Endothelial cell of umbilical vein (primary cell): ENCODE measurements at regions not wholly inside any gene's neighbourhood (a gene's known extent, or its start where the extent isn't known, plus 50 kb on each side); places are given as distances from the start of the nearest gene placed in this dataset.

Experiments used
- BruUV-seq: library from RNA; stranded (reverse); fragments of 400-500 nt; replicated peaks from 2 replicates; lab custom pipeline; 2021; lab: Mats Ljungman, UMichigan
- CTCF ChIA-PET: fragments of 300-600, 350-600 bp; sonication (Branson Sonifier 250); formaldehyde crosslinking; loops from one replicate; lab custom pipeline; 2021; ENCODE audit warnings: antibody characterized with exemption, inconsistent platforms; lab: Charles Lee
- POLR2A ChIA-PET: fragments of 300-600, 350-600 bp; sonication (Branson Sonifier 250); formaldehyde crosslinking; loops from one replicate; lab custom pipeline; 2021; ENCODE audit warnings: antibody characterized with exemption, inconsistent platforms; lab: Charles Lee
- DNase-seq: peaks from one replicate; pipeline ENCODE4 v3.0.0-alpha.2; 2011; ENCODE audit warnings: low read depth, low spot score
- FAIRE-seq: peaks from 2 replicates; lab custom pipeline; 2011; peaks lifted over from hg19 to GRCh38; lab: Jason Lieb, UNC
- H2AFZ ChIP-seq: 2 replicates; pipeline ENCODE4 v1.6.0; 2012; ENCODE audit warnings: low read depth, low read length, control low read depth, inconsistent platforms
- H3K27ac ChIP-seq: 2 replicates; pipeline ENCODE4 v1.5.1; 2011; ENCODE audit warnings: low read depth, mild to moderate bottlenecking, control low read depth, low read length, moderate library complexity; ENCODE audit not compliant: insufficient read depth
- H3K27me3 ChIP-seq, 2 experiments: 2 replicates each; pipeline versions ENCODE4 v1.6.0 to v1.6.1; 2011; ENCODE audit warnings: low read length in 2 of 2, mixed read lengths in 1 of 2; ENCODE audit not compliant: control insufficient read depth in 2 of 2, insufficient read depth in 2 of 2
- H3K36me3 ChIP-seq, 2 experiments: 2 replicates in 1 of 2; 3 replicates in 1 of 2; pipeline ENCODE4 v1.5.1; 2011; ENCODE audit warnings: low read length in 2 of 2, mild to moderate bottlenecking in 1 of 2, moderate library complexity in 1 of 2; ENCODE audit not compliant: control insufficient read depth in 2 of 2, insufficient read depth in 2 of 2; ENCODE audit errors: extremely low read depth in 1 of 2
- H3K4me1 ChIP-seq: 3 replicates; pipeline ENCODE4 v1.5.1; 2011; ENCODE audit warnings: mild to moderate bottlenecking, low read length; ENCODE audit not compliant: control insufficient read depth, insufficient read depth; ENCODE audit errors: extremely low read depth
- H3K4me2 ChIP-seq: 2 replicates; pipeline ENCODE4 v1.6.1; 2011; ENCODE audit warnings: low read length, control low read depth, mixed read lengths; ENCODE audit not compliant: insufficient read depth
- H3K4me3 ChIP-seq, 3 experiments: fragments of 200-600 bp in 1 of 3; sonication (generic), shearing (Covaris generic) in 1 of 3; replicated peaks in 1 of 3; 2 replicates each; pipeline ENCODE4 v1.5.1; 2011 to 2016; ENCODE audit warnings: control low read depth in 3 of 3, low read length in 3 of 3, mild to moderate bottlenecking in 2 of 3, inconsistent platforms in 1 of 3, low read depth in 1 of 3, moderate library complexity in 1 of 3; ENCODE audit not compliant: insufficient read depth in 1 of 3
- H3K79me2 ChIP-seq: 2 replicates; pipeline ENCODE4 v1.6.0; 2012; ENCODE audit warnings: low read length, inconsistent platforms; ENCODE audit not compliant: control insufficient read depth, insufficient read depth
- H3K9ac ChIP-seq: replicated peaks from 2 replicates; pipeline ENCODE3; 2011; ENCODE audit warnings: low read length, control low read depth; ENCODE audit not compliant: insufficient read depth; ENCODE audit errors: extremely low read depth
- H3K9me1 ChIP-seq: replicated peaks from 3 replicates; pipeline ENCODE4 v1.6.0; 2011; ENCODE audit warnings: mild to moderate bottlenecking, low read length; ENCODE audit not compliant: control insufficient read depth, insufficient read depth; ENCODE audit errors: extremely low read depth
- H3K9me3 ChIP-seq: replicated peaks from 2 replicates; pipeline ENCODE4 v1.5.1; 2012; ENCODE audit warnings: low read length, inconsistent platforms; ENCODE audit not compliant: control insufficient read depth, insufficient read depth
- H4K20me1 ChIP-seq: replicated peaks from 2 replicates; pipeline ENCODE3; 2011; ENCODE audit warnings: mild to moderate bottlenecking, low read length; ENCODE audit not compliant: control insufficient read depth, insufficient read depth; ENCODE audit errors: extremely low read depth
- CTCF ChIP-seq, 2 donors: IDR thresholded peaks; 1 replicate in 1 of 2; 2 replicates in 1 of 2; pipeline ENCODE4 v1.5.1; 2011; ENCODE audit warnings: low read length in 2 of 2, mild to moderate bottlenecking in 2 of 2, moderate library complexity in 2 of 2, control low read depth in 1 of 2, inconsistent platforms in 1 of 2, low read depth in 1 of 2; ENCODE audit not compliant: insufficient read depth in 1 of 2; ENCODE audit errors: extremely low read depth in 1 of 2
- EZH2 ChIP-seq: IDR thresholded peaks from 2 replicates; pipeline ENCODE4 v1.6.1; 2012; ENCODE audit warnings: borderline replicate concordance, low read depth, mild to moderate bottlenecking, moderate library complexity, low read length, inconsistent platforms; ENCODE audit not compliant: severe bottlenecking
- FOS ChIP-seq: IDR thresholded peaks from 2 replicates; pipeline ENCODE4 v1.6.1; 2011; ENCODE audit warnings: mild to moderate bottlenecking, low read length, moderate library complexity, borderline replicate concordance; ENCODE audit not compliant: insufficient read depth
- GATA2 ChIP-seq: IDR thresholded peaks from 2 replicates; pipeline ENCODE4 v1.7.0; 2011; ENCODE audit warnings: low read depth, mild to moderate bottlenecking, moderate library complexity, mixed read lengths, low read length; ENCODE audit not compliant: insufficient read length, insufficient read depth
- JUN ChIP-seq: IDR thresholded peaks from 2 replicates; pipeline ENCODE4 v1.6.1; 2011; ENCODE audit warnings: borderline replicate concordance, low read depth; ENCODE audit not compliant: insufficient read length, insufficient read depth
- MAX ChIP-seq: IDR thresholded peaks from 2 replicates; pipeline ENCODE4 v1.6.1; 2011; ENCODE audit not compliant: insufficient read depth, insufficient read length
- MYC ChIP-seq: IDR thresholded peaks from one replicate; pipeline ENCODE4 v1.6.1; 2011; ENCODE audit warnings: mild to moderate bottlenecking, low read depth, low read length
- POLR2A ChIP-seq: IDR thresholded peaks from 2 replicates; pipeline ENCODE4 v1.6.1; 2012; ENCODE audit warnings: low read depth, mild to moderate bottlenecking, control low read depth, low read length
- POLR2AphosphoS5 ChIP-seq: IDR thresholded peaks from 2 replicates; pipeline ENCODE4 v1.6.1; 2012; ENCODE audit warnings: low read depth, mild to moderate bottlenecking, control low read depth, low read length, moderate library complexity; ENCODE audit not compliant: insufficient read depth
- dilution Hi-C: fragments of 300-500 bp; cut with MboI; formaldehyde crosslinking; loops from one replicate; pipeline ENCODE4 v1.15.0; 2019; ENCODE audit warnings: low sequenced_read_pairs; ENCODE audit not compliant: extremely low pct_ligation_motif_present
- intact Hi-C: fragments of 100-400 bp; cut with micrococcal nuclease; formaldehyde crosslinking; loops from one replicate; pipeline ENCODE4 v1.10.0; 2022

DNA sequence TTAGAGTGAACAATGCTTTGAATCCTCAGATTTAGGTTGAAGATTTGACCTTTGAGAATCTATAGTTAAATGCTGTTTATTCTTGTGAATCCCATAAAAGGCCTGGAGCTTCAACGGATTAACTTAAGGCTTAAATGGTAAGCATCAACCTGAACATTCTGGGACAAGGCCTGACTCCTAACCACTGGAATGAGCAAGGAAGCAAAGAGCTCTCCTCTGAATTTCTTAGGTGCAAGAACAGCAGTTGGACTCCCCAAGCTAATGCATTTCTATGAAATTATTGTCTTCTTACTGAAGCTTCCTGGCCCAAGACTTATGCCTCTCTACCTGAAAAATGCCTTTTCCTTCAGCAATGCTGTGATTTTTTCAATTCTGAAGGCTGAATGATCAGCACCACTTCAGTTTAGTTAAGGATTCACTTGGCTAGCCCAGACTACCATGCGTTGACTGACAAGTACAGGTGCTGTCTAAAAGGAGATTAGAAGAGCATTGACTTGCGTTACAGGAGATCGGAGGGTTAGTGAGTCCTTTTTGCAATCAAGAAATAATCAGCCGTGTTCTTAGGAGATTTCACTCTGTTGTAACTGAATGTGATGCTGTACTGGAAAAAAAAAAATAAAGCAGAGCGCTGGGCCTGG, 178.5 kb downstream of the ZC3H11B start:
- intact Hi-C loops: no loop called here
- Histone ChIP-seq H2AFZ (no peak overlapping the region), H3K9me1 (no peaks in the 10 kb centered on the region), H3K4me2 (no peak overlapping the region), H3K4me3 (no peak overlapping the region), H4K20me1 (no peaks in the 10 kb centered on the region), H3K27me3 (no peaks in the 10 kb centered on the region), H3K36me3 (no peaks in the 10 kb centered on the region), H3K9me3 (no peaks in the 10 kb centered on the region), H3K9ac (no peak overlapping the region), H3K79me2 (no peaks in the 10 kb centered on the region), H3K27ac (no peak overlapping the region), H3K4me1 (peaks cover 7% of the 10 kb centered on the region)
- CTCF ChIA-PET: interaction anchor here (1.3 kb wide), 1 partner anchor 9 kb away, joined by 4 read pairs; no protein-coding TSS in a partner anchor
- TF ChIP-seq GATA2: no peak
- TF ChIP-seq CTCF (IDR thresholded peaks at IDR 0.05; ENCODE audit: extremely low read depth in 1 of 2, insufficient read depth in 1 of 2, low read depth in 1 of 2, low read length in 2 of 2): no peak
- TF ChIP-seq MAX: no peak
- no peak for TF ChIP-seq JUN
- TF ChIP-seq FOS: no peak
- no peak for TF ChIP-seq EZH2
- TF ChIP-seq POLR2AphosphoS5: no peak
- TF ChIP-seq POLR2A: no peak
- no peak for TF ChIP-seq MYC
- DNase-seq (no peak), FAIRE-seq (peak; percentile 8)
- dilution Hi-C loops: no loop called here
- no TSS peak for BruUV-seq
- POLR2A ChIA-PET: no interaction called here
